ENCODE measurements at regions not wholly inside any gene's neighbourhood (a gene's known extent, or its start where the extent isn't known, plus 50 kb on each side); places are given as distances from the start of the nearest gene placed in this dataset.
A peak's percentile ranks its signal among the peaks of the same experiment; 100 is the strongest.
"Not testable (repeated sequence)": the region's sequence is repeated elsewhere in the genome, so short reads cannot be mapped to it uniquely, and the experiment has no call there.

DNA sequence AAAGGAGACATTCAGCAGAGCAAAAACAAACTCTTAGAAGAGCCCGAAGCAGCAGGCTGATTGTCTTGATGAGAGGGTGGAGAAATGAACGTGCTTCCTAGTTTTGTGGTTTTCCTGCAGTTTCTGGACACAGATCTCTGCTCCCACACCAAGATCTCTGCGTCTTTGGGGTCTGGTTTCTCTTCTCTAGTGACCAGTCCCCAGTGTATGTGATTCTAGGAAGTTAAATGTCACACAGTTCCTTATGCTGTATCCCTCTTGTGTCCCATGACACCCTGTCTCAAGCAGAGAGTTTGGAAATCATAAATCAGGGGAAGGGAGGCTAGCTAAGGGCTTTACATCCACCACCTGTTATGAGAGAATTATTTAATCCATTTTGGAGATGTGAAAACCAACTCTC, 55.4 kb upstream of the KLF14 start:
- FAIRE-seq = no peak
- no peak for DNase-seq (ENCODE audit: low read depth)
- TF ChIP-seq CTCF (IDR thresholded peaks at IDR 0.05; ENCODE audit: insufficient read depth, low read length, severe bottlenecking) = no peak
- no peaks in the 10 kb centered on the region for H3K27me3 ChIP-seq (ENCODE audit: control insufficient read depth, insufficient read depth, low read length)
- H3K4me3 ChIP-seq (ENCODE audit: low read depth, low read length) = no peak overlapping the region
- H3K36me3 ChIP-seq (ENCODE audit: control insufficient read depth, insufficient read depth, low read length) = no peaks in the 10 kb centered on the region

- no peak for DNase-seq (ENCODE audit: low read depth)
- no peaks in the 10 kb centered on the region for H3K36me3 ChIP-seq (ENCODE audit: control insufficient read depth, insufficient read depth, low read length)
- TF ChIP-seq CTCF (IDR thresholded peaks at IDR 0.05; ENCODE audit: insufficient read depth, low read length, severe bottlenecking) = no peak
- FAIRE-seq = no peak
- no peak overlapping the region for H3K4me3 ChIP-seq (ENCODE audit: low read depth, low read length)
- no peaks in the 10 kb centered on the region for H3K27me3 ChIP-seq (ENCODE audit: control insufficient read depth, insufficient read depth, low read length)
Measured at GRCh38 chr7:130791746-130792145, 57.7 kb upstream of the KLF14 start.

- Histone ChIP-seq H3K27me3 (ENCODE audit: control insufficient read depth, insufficient read depth, low read length) (no peaks in the 10 kb centered on the region), H3K36me3 (ENCODE audit: control insufficient read depth, insufficient read depth, low read length) (no peaks in the 10 kb centered on the region), H3K4me3 (ENCODE audit: low read depth, low read length) (no peak overlapping the region)
- no peak for TF ChIP-seq CTCF (IDR thresholded peaks at IDR 0.05; ENCODE audit: insufficient read depth, low read length, severe bottlenecking)
- FAIRE-seq = no peak
- DNase-seq (ENCODE audit: low read depth) = peak; percentile 7
Measured at GRCh38 chr7:130793855-130794618, 60.0 kb upstream of the KLF14 start.

GRCh38 chr7:130794619-130794922, 60.6 kb upstream of the KLF14 start:
- FAIRE-seq (no peak), DNase-seq (ENCODE audit: low read depth) (peak; percentile 8)
- H3K4me3 ChIP-seq (ENCODE audit: low read depth, low read length) = no peak overlapping the region
- H3K27me3 ChIP-seq (ENCODE audit: control insufficient read depth, insufficient read depth, low read length) = no peaks in the 10 kb centered on the region
- H3K36me3 ChIP-seq (ENCODE audit: control insufficient read depth, insufficient read depth, low read length) = no peaks in the 10 kb centered on the region
- no peak for TF ChIP-seq CTCF (IDR thresholded peaks at IDR 0.05; ENCODE audit: insufficient read depth, low read length, severe bottlenecking)

DNA sequence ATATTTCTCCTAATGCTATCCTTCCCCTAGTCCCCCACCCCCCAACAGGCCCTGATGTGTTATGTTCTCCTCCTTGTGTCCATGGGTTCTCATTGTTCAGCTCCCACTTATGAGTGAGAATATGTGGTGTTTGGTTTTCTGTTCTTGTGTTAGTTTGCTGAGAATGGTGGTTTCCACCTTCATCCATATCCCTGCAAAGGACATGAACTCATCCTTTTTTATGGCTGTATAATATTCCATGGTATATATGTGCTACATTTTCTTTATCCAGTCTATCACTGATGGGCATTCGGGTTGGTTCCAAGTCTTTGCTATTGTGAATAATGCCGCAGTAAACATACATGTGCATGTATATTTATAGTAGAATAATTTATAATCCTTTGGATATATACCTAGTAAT, 62.4 kb upstream of the KLF14 start:
- DNase-seq (ENCODE audit: low read depth); H3K27me3 ChIP-seq (ENCODE audit: control insufficient read depth, insufficient read depth, low read length); FAIRE-seq; H3K4me3 ChIP-seq (ENCODE audit: low read depth, low read length); H3K36me3 ChIP-seq (ENCODE audit: control insufficient read depth, insufficient read depth, low read length): not testable (repeated sequence)

DNA sequence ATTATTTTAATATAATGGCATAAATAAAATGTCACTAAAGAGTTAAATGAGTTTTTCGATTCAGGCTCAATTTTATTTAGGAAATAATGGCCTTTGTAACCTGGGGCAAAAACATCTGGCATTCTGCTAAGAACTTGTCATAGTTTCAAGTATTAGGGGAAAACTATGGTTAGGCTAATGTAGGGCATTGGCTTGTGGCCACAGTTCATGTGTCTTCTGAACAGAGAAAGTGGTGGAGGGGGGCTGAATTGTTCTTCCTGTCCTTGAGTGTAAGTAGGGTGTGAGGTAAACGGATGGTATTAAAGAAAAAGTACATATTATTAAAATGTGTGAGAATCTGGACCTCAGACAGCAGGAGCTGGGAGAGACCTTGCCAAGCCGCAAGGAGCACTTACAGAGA, 69.1 kb upstream of the KLF14 start:
- no peaks in the 10 kb centered on the region for H3K36me3 ChIP-seq (ENCODE audit: control insufficient read depth, insufficient read depth, low read length)
- FAIRE-seq (no peak), DNase-seq (ENCODE audit: low read depth) (no peak)
- TF ChIP-seq CTCF (IDR thresholded peaks at IDR 0.05; ENCODE audit: insufficient read depth, low read length, severe bottlenecking) = no peak
- no peaks in the 10 kb centered on the region for H3K27me3 ChIP-seq (ENCODE audit: control insufficient read depth, insufficient read depth, low read length)
- no peak overlapping the region for H3K4me3 ChIP-seq (ENCODE audit: low read depth, low read length)

All from bronchial epithelial cell (primary cell).